Amygdala (tissue), 56 donors: ENCODE measurements at regions not wholly inside any gene's neighbourhood (a gene's known extent, or its start where the extent isn't known, plus 50 kb on each side); places are given as distances from the start of the nearest gene placed in this dataset.
A peak's percentile ranks its signal among the peaks of the same experiment; 100 is the strongest.
"Not testable (repeated sequence)": the region's sequence is repeated elsewhere in the genome, so short reads cannot be mapped to it uniquely, and the experiment has no call there.

Source experiments
- DNase-seq, 56 donors: peaks; one replicate each; lab custom pipeline; 2025; lab: John Stamatoyannopoulos, UW

- no peak for DNase-seq
These were observed 1026.3 kb downstream of the CDH9 start for GRCh38 chr5:26012078-26012477.

GRCh38 chr5:26009742-26010141 is 1028.6 kb downstream of the CDH9 start:
- peak in 8 of 56 donors; percentile 1 to 14 (median 5) for DNase-seq

GRCh38 chr5:26003966-26004365 is 1034.4 kb downstream of the CDH9 start:
- no peak for DNase-seq

GRCh38 chr5:25995209-25995608 is 1043.2 kb downstream of the CDH9 start:
- no peak for DNase-seq

- no peak for DNase-seq
These were observed 1044.7 kb downstream of the CDH9 start for GRCh38 chr5:25993701-25994100.

- DNase-seq, result no peak
These were observed 1046.7 kb downstream of the CDH9 start for GRCh38 chr5:25991639-25992038.

- DNase-seq, result no peak
These were observed 1047.6 kb downstream of the CDH9 start for GRCh38 chr5:25990771-25991170.

- DNase-seq, result no peak
These were observed 1059.3 kb downstream of the CDH9 start for GRCh38 chr5:25979086-25979485.

GRCh38 chr5:25975885-25976284 is 1062.5 kb downstream of the CDH9 start:
- no peak for DNase-seq

GRCh38 chr5:25974451-25974850 is 1063.9 kb downstream of the CDH9 start:
- DNase-seq, result no peak

GRCh38 chr5:25970906-25971489 is 1067.4 kb downstream of the CDH9 start:
- no peak for DNase-seq

GRCh38 chr5:25969042-25969441 is 1069.3 kb downstream of the CDH9 start:
- not testable (repeated sequence) for DNase-seq

GRCh38 chr5:25964009-25964372 is 1074.4 kb downstream of the CDH9 start:
- no peak for DNase-seq

- DNase-seq, result peak in 6 of 56 donors; percentile 1 to 19 (median 6)
These were observed 1075.0 kb downstream of the CDH9 start for GRCh38 chr5:25963251-25964008.

GRCh38 chr5:25955337-25955736 is 1083.0 kb downstream of the CDH9 start:
- no peak for DNase-seq

- DNase-seq, result no peak
These were observed 1087.7 kb downstream of the CDH9 start for GRCh38 chr5:25950681-25951080.

- DNase-seq, result no peak
These were observed 1090.1 kb downstream of the CDH9 start for GRCh38 chr5:25948278-25948677.

GRCh38 chr5:25944786-25945185 is 1093.6 kb downstream of the CDH9 start:
- DNase-seq, result no peak

GRCh38 chr5:25909163-25909562 is 1129.2 kb downstream of the CDH9 start:
- DNase-seq, result no peak

GRCh38 chr5:25905646-25906045 is 1132.7 kb downstream of the CDH9 start:
- DNase-seq, result no peak

GRCh38 chr5:25892211-25892610 is 1146.2 kb downstream of the CDH9 start:
- DNase-seq, result no peak

- DNase-seq, result no peak
These were observed 1146.7 kb downstream of the CDH9 start for GRCh38 chr5:25891691-25892090.
